ENCODE measurements at regions not wholly inside any gene's neighbourhood (a gene's known extent, or its start where the extent isn't known, plus 50 kb on each side); places are given as distances from the start of the nearest gene placed in this dataset.
A peak's percentile ranks its signal among the peaks of the same experiment; 100 is the strongest.

DNA sequence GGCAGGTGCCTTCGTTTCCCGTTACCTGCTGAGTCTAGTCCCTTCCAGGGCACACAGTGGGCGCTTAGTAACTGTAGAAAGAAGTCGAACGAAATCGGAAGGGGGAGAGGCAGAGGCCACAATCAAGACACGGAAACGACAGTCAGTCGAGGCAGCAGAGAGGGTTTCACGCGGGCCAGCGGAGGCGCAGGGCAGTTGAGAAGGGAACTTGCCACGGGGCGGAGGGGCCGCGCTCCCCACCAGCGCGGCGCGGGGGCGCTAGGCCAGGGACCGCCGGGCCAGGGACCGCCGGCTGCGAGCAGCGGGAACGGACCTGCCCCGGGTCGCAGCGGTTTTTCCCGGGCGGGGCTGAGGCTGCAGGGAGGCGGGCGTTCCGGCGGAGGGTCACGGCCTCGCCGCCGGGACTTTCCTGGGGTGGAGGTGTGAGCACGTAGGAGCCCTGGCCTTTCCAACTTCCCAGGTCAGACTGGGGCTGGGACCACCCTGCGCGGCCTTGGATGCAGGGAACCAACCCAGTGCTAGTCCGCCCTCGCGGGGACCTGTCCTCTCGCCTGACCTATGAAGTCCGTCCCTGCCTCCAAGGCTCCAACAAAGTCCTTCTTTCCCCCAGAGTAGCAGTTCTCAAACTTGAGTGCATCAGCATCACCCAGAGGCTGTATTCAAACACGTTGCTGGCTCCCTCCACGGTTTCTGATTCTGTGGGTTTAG is 150.1 kb upstream of the FGGY start:
- TF ChIP-seq, protein P1, sequence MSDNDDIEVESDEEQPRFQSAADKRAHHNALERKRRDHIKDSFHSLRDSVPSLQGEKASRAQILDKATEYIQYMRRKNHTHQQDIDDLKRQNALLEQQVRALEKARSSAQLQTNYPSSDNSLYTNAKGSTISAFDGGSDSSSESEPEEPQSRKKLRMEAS (IDR thresholded peaks at IDR 0.05; ENCODE audit: low read depth, low read length), result no peak
- no peak for TF ChIP-seq POLR2A (IDR thresholded peaks at IDR 0.05; ENCODE audit: extremely low read depth, insufficient read length)
- TF ChIP-seq, protein P2, sequence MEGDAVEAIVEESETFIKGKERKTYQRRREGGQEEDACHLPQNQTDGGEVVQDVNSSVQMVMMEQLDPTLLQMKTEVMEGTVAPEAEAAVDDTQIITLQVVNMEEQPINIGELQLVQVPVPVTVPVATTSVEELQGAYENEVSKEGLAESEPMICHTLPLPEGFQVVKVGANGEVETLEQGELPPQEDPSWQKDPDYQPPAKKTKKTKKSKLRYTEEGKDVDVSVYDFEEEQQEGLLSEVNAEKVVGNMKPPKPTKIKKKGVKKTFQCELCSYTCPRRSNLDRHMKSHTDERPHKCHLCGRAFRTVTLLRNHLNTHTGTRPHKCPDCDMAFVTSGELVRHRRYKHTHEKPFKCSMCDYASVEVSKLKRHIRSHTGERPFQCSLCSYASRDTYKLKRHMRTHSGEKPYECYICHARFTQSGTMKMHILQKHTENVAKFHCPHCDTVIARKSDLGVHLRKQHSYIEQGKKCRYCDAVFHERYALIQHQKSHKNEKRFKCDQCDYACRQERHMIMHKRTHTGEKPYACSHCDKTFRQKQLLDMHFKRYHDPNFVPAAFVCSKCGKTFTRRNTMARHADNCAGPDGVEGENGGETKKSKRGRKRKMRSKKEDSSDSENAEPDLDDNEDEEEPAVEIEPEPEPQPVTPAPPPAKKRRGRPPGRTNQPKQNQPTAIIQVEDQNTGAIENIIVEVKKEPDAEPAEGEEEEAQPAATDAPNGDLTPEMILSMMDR (IDR thresholded peaks at IDR 0.05; ENCODE audit: low read depth, low read length), result peak; percentile 13

All from NB4 (cell line).